ENCODE measurements at regions not wholly inside any gene's neighbourhood (a gene's known extent, or its start where the extent isn't known, plus 50 kb on each side); places are given as distances from the start of the nearest gene placed in this dataset.

GRCh38 chr9:95793924-95794828, 81.3 kb upstream of the ERCC6L2 start:
- H3K27ac ChIP-seq, result peak overlapping the region; percentile 7
- H2AFZ ChIP-seq, result no peak overlapping the region
- H3K4me2 ChIP-seq, result no peak overlapping the region
- no peak overlapping the region for H3K4me3 ChIP-seq
- 39% methylated on average over 5 of the region's 5 CpGs for WGBS (ENCODE audit: low lambda C conversion rate, missing lambda C conversion rate)
- no peaks in the 10 kb centered on the region for H3K79me2 ChIP-seq
- no peaks in the 10 kb centered on the region for H3K9me2 ChIP-seq (replicated peaks; ENCODE audit: insufficient read depth)
- H3K4me1 ChIP-seq (ENCODE audit: insufficient read depth), result no peaks in the 10 kb centered on the region
- H3K27me3 ChIP-seq, result no peaks in the 10 kb centered on the region
- no peaks in the 10 kb centered on the region for H3K9me3 ChIP-seq (ENCODE audit: low read depth)
- TF ChIP-seq CTCF (IDR thresholded peaks at IDR 0.05; ENCODE audit: poor library complexity), result no peak
- H4K20me1 ChIP-seq (ENCODE audit: insufficient read depth, poor library complexity, severe bottlenecking), result no peaks in the 10 kb centered on the region
- H3K36me3 ChIP-seq (replicated peaks; ENCODE audit: insufficient read depth, low read depth), result no peaks in the 10 kb centered on the region
- no peak for DNase-seq (ENCODE audit: low spot score)

GRCh38 chr9:95791695-95792094, 83.8 kb upstream of the ERCC6L2 start:
- no peaks in the 10 kb centered on the region for H3K9me2 ChIP-seq (replicated peaks; ENCODE audit: insufficient read depth)
- no peaks in the 10 kb centered on the region for H3K79me2 ChIP-seq
- WGBS (ENCODE audit: low lambda C conversion rate, missing lambda C conversion rate), result 90% methylated on average over 2 of the region's 2 CpGs
- no peaks in the 10 kb centered on the region for H3K36me3 ChIP-seq (replicated peaks; ENCODE audit: insufficient read depth, low read depth)
- no peak for TF ChIP-seq EZH2phosphoT487 (IDR thresholded peaks at IDR 0.05; ENCODE audit: low read depth, severe bottlenecking, unreplicated experiment)
- TF ChIP-seq EZH2 (IDR thresholded peaks at IDR 0.05; ENCODE audit: borderline replicate concordance), result no peak
- no peak for TF ChIP-seq CTCF (IDR thresholded peaks at IDR 0.05; ENCODE audit: poor library complexity)
- DNase-seq (ENCODE audit: low spot score), result no peak
- H4K20me1 ChIP-seq (ENCODE audit: insufficient read depth, poor library complexity, severe bottlenecking), result no peaks in the 10 kb centered on the region
- no peak overlapping the region for H2AFZ ChIP-seq
- H3K4me2 ChIP-seq, result no peak overlapping the region
- H3K27ac ChIP-seq, result no peak overlapping the region
- no peaks in the 10 kb centered on the region for H3K9me3 ChIP-seq (ENCODE audit: low read depth)
- no peaks in the 10 kb centered on the region for H3K4me1 ChIP-seq (ENCODE audit: insufficient read depth)
- no peaks in the 10 kb centered on the region for H3K27me3 ChIP-seq
- no peak overlapping the region for H3K4me3 ChIP-seq

GRCh38 chr9:95791286-95791685, 84.2 kb upstream of the ERCC6L2 start:
- Histone ChIP-seq H3K36me3 (replicated peaks; ENCODE audit: insufficient read depth, low read depth) (no peaks in the 10 kb centered on the region), H3K27me3 (no peaks in the 10 kb centered on the region), H3K4me2 (no peak overlapping the region), H4K20me1 (ENCODE audit: insufficient read depth, poor library complexity, severe bottlenecking) (no peaks in the 10 kb centered on the region), H3K4me3 (no peak overlapping the region), H3K79me2 (no peaks in the 10 kb centered on the region), H3K4me1 (ENCODE audit: insufficient read depth) (no peaks in the 10 kb centered on the region), H3K27ac (no peak overlapping the region), H3K9me3 (ENCODE audit: low read depth) (no peaks in the 10 kb centered on the region), H2AFZ (no peak overlapping the region), H3K9me2 (replicated peaks; ENCODE audit: insufficient read depth) (no peaks in the 10 kb centered on the region)
- 79% methylated on average over 4 of the region's 4 CpGs for WGBS (ENCODE audit: low lambda C conversion rate, missing lambda C conversion rate)
- no peak for DNase-seq (ENCODE audit: low spot score)
- TF ChIP-seq EZH2phosphoT487 (IDR thresholded peaks at IDR 0.05; ENCODE audit: low read depth, severe bottlenecking, unreplicated experiment) (no peak), EZH2 (IDR thresholded peaks at IDR 0.05; ENCODE audit: borderline replicate concordance) (no peak), CTCF (IDR thresholded peaks at IDR 0.05; ENCODE audit: poor library complexity) (no peak)
